ENCODE measurements at regions not wholly inside any gene's neighbourhood (a gene's known extent, or its start where the extent isn't known, plus 50 kb on each side); places are given as distances from the start of the nearest gene placed in this dataset.

- DNase-seq (ENCODE audit: low read depth, low spot score): no peak
- no peak overlapping the region for H3K4me3 Mint-ChIP-seq
- no peak overlapping the region for H3K27ac Mint-ChIP-seq (ENCODE audit: unreplicated experiment)
- H3K27me3 Mint-ChIP-seq (ENCODE audit: low read depth): peaks cover 4% of the 10 kb centered on the region
- H3K36me3 Mint-ChIP-seq (ENCODE audit: low read depth): no peaks in the 10 kb centered on the region
- H3K4me1 Mint-ChIP-seq: peaks cover 1% of the 10 kb centered on the region
- no peaks in the 10 kb centered on the region for H3K9me3 Mint-ChIP-seq
- no peak for TF ChIP-seq CTCF (conservative IDR thresholded peaks at IDR 0.05)
These were observed 476.8 kb downstream of the MBD2 start for GRCh38 chr18:53747663-53748160.

DNA sequence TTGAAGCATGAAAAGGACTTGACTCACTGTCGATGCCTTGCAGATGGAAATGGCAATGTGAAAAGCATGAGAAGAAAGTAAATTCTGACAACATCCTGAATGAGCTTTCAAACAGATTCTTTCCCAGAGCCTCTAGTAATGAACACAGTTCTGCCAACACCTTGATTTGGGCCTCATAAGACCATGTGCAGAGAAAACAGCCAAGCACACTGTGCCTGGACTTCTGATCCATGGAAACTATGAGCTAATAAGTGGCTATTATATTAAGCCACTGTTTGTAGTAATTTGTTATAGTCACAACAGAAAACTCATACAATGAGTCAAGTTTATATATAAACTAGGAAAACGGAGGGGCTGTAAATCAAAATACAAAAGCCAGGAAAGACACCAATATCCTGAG lies 477.3 kb downstream of the MBD2 start:
- Mint-ChIP-seq H3K27ac (ENCODE audit: unreplicated experiment) (no peak overlapping the region), H3K27me3 (ENCODE audit: low read depth) (peaks cover 2% of the 10 kb centered on the region), H3K4me1 (no peaks in the 10 kb centered on the region), H3K4me3 (no peak overlapping the region), H3K9me3 (no peaks in the 10 kb centered on the region), H3K36me3 (ENCODE audit: low read depth) (no peaks in the 10 kb centered on the region)
- TF ChIP-seq CTCF (conservative IDR thresholded peaks at IDR 0.05): no peak
- DNase-seq (ENCODE audit: low read depth, low spot score): no peak

- H3K27ac Mint-ChIP-seq (ENCODE audit: unreplicated experiment): no peak overlapping the region
- no peaks in the 10 kb centered on the region for H3K9me3 Mint-ChIP-seq
- H3K36me3 Mint-ChIP-seq (ENCODE audit: low read depth): no peaks in the 10 kb centered on the region
- H3K4me1 Mint-ChIP-seq: no peaks in the 10 kb centered on the region
- H3K4me3 Mint-ChIP-seq: no peak overlapping the region
- DNase-seq (ENCODE audit: low read depth, low spot score): no peak
- TF ChIP-seq CTCF (conservative IDR thresholded peaks at IDR 0.05): no peak
- H3K27me3 Mint-ChIP-seq (ENCODE audit: low read depth): peaks cover 2% of the 10 kb centered on the region
These were observed 478.5 kb downstream of the MBD2 start for GRCh38 chr18:53745986-53746385.

- H3K4me3 Mint-ChIP-seq: no peak overlapping the region
- no peaks in the 10 kb centered on the region for H3K4me1 Mint-ChIP-seq
- H3K27ac Mint-ChIP-seq (ENCODE audit: unreplicated experiment): no peak overlapping the region
- no peaks in the 10 kb centered on the region for H3K36me3 Mint-ChIP-seq (ENCODE audit: low read depth)
- peaks cover under 1% of the 10 kb centered on the region for H3K27me3 Mint-ChIP-seq (ENCODE audit: low read depth)
- H3K9me3 Mint-ChIP-seq: no peaks in the 10 kb centered on the region
- DNase-seq (ENCODE audit: low read depth, low spot score): no peak
- no peak for TF ChIP-seq CTCF (conservative IDR thresholded peaks at IDR 0.05)
These were observed 479.1 kb downstream of the MBD2 start for GRCh38 chr18:53745224-53745967.

DNA sequence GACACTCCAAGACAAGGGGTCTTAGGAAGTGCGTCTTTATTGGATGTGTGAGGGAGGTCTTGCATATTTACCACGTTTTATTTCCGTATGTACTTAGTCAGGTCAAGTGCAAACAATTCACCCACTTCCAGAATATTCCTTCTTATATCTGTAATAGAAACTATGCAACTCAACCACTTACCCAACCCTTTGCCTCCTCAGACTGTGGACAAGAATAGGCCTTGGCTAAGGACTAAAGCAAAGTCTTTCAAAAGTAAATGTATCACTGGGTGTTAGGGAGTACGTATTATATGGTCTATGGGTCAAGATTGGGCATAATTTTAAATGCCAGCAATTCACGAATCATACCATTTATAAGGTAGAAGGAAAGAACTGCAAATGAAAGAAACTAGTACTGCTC lies 484.8 kb downstream of the MBD2 start:
- TF ChIP-seq CTCF (conservative IDR thresholded peaks at IDR 0.05): no peak
- Mint-ChIP-seq H3K4me3 (no peak overlapping the region), H3K27me3 (ENCODE audit: low read depth) (no peaks in the 10 kb centered on the region), H3K4me1 (no peaks in the 10 kb centered on the region), H3K36me3 (ENCODE audit: low read depth) (no peaks in the 10 kb centered on the region), H3K27ac (ENCODE audit: unreplicated experiment) (no peak overlapping the region), H3K9me3 (no peaks in the 10 kb centered on the region)
- no peak for DNase-seq (ENCODE audit: low read depth, low spot score)

Measured in neural crest cell (in vitro differentiated cells).